ENCODE measurements at regions not wholly inside any gene's neighbourhood (a gene's known extent, or its start where the extent isn't known, plus 50 kb on each side); places are given as distances from the start of the nearest gene placed in this dataset.
A peak's percentile ranks its signal among the peaks of the same experiment; 100 is the strongest.

DNA sequence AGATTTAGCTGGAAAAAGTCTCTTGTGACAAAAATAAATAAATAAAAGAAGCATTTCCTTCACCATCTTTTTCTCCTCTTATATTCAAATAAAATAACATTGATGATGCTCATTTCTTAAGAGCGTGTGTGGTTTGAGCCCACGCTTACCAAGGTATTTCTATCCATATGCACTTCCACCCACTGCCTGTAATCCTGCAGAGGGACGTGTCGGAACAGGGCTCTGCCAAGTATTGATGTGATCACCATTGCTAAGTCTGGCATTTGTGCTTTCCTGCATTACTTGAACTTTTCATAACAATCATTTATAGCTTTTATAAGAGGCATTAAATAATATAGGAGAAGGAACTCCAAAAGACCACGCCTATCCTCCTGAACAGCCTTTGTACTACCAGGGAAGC, 107.6 kb downstream of the SHANK2 start:
- ChIA-PET POLR2A (ENCODE audit: partially characterized antibody) (no interaction called here), CTCF (ENCODE audit: partially characterized antibody) (no interaction called here)
- no peak for DNase-seq
- H3K27ac ChIP-seq (ENCODE audit: low read depth, low read length), result no peak overlapping the region
- peaks cover 1 to 13% of the 10 kb centered on the region in 2 donors for H3K27me3 Mint-ChIP-seq
- H3K9me3 ChIP-seq (ENCODE audit: control insufficient read depth in 1 of 2, low read length in 2 of 2), result no peaks in the 10 kb centered on the region
- no peak overlapping the region for H3K4me3 ChIP-seq (ENCODE audit: low read length in 2 of 2)
- H3K27me3 ChIP-seq (ENCODE audit: insufficient read depth, low read length), result no peaks in the 10 kb centered on the region
- no peaks in the 10 kb centered on the region for H3K4me1 ChIP-seq (ENCODE audit: insufficient read depth, low read length)
- intact Hi-C loops (cut with micrococcal nuclease), result no loop called here
- no peaks in the 10 kb centered on the region for H3K36me3 ChIP-seq (ENCODE audit: insufficient read depth, low read length)
- no peaks in the 10 kb centered on the region for H3K36me3 Mint-ChIP-seq
- peaks cover 0 to 10% (median 0%) of the 10 kb centered on the region in 8 donors for H3K9me3 Mint-ChIP-seq
- no peak overlapping the region for H3K27ac Mint-ChIP-seq
- no peaks in the 10 kb centered on the region for H3K4me1 Mint-ChIP-seq
- no peak overlapping the region for H3K4me3 Mint-ChIP-seq

DNA sequence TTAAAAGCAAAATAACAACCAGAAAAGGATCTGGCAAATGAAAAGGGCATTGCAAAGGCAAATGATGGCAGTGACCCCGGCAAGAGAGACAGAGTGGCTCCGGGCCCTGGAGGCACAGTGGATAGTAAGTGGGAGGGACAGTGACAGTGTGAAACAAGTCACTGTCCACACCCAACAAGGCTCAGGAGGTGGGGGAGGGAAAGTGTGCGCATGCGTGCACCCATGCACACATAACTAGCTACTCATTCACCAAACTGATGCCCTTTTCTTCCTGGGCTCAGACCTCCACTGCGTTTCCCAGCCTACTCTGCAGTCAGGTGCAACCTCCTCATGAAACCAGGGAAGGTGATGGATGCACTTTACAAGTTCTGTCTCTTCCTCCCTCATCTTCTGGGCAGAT, 108.4 kb downstream of the SHANK2 start:
- Histone ChIP-seq H3K36me3 (ENCODE audit: insufficient read depth, low read length) (no peaks in the 10 kb centered on the region), H3K27me3 (ENCODE audit: insufficient read depth, low read length) (no peaks in the 10 kb centered on the region), H3K9me3 (ENCODE audit: control insufficient read depth in 1 of 2, low read length in 2 of 2) (no peaks in the 10 kb centered on the region), H3K27ac (ENCODE audit: low read depth, low read length) (no peak overlapping the region), H3K4me3 (ENCODE audit: low read length in 2 of 2) (no peak overlapping the region), H3K4me1 (ENCODE audit: insufficient read depth, low read length) (no peaks in the 10 kb centered on the region)
- H3K27ac Mint-ChIP-seq, result no peak overlapping the region
- H3K36me3 Mint-ChIP-seq, result no peaks in the 10 kb centered on the region
- H3K9me3 Mint-ChIP-seq, result peaks cover 0 to 8% (median 0%) of the 10 kb centered on the region in 8 donors
- intact Hi-C loops (cut with micrococcal nuclease), result no loop called here
- no peaks in the 10 kb centered on the region for H3K4me1 Mint-ChIP-seq
- ChIA-PET POLR2A (ENCODE audit: partially characterized antibody) (no interaction called here), CTCF (ENCODE audit: partially characterized antibody) (no interaction called here)
- no peak for DNase-seq
- peaks cover 0 to 13% of the 10 kb centered on the region in 2 donors for H3K27me3 Mint-ChIP-seq
- no peak overlapping the region for H3K4me3 Mint-ChIP-seq

DNA sequence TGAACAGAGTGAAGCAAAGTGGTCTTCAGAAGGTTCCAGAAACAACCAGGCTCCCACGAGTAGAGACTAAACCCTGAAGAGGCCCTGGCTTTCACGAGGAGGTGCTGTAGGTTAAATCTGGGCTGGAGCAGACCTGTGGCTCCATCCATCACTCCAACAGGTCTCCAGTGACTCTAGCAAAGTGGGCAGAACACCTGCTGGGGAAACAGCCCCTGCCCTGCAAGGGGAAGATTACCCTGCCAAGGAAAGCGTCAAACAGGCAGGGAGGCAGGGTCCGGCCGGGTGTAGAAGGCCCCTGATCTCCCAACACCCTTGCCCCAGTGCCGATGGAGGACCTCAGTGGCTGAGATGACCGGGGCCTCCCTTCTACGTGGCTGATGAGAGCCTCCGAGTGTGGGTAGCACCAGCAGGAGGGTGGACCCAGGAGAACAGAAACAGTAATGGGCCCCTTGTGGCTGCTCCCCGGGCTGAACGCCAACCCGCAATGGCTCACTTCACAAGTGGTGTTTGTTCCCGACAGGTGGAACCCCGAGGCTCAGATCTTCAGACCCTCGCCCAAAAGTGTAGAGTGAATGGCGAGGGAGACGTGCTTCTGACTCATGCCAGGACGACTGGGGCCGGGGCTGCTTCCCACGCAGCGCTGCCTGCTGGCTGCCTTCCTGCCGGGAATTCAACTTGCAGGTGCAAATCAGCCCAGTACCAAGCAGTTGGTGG, 112.0 kb downstream of the SHANK2 start:
- ChIA-PET CTCF (ENCODE audit: partially characterized antibody) (no interaction called here), POLR2A (ENCODE audit: partially characterized antibody) (no interaction called here)
- Histone ChIP-seq H3K9me3 (ENCODE audit: control insufficient read depth in 1 of 2, low read length in 2 of 2) (no peaks in the 10 kb centered on the region), H3K27ac (ENCODE audit: low read depth, low read length) (no peak overlapping the region), H3K4me3 (ENCODE audit: low read length in 2 of 2) (no peak overlapping the region), H3K27me3 (ENCODE audit: insufficient read depth, low read length) (no peaks in the 10 kb centered on the region), H3K36me3 (ENCODE audit: insufficient read depth, low read length) (no peaks in the 10 kb centered on the region), H3K4me1 (ENCODE audit: insufficient read depth, low read length) (no peaks in the 10 kb centered on the region)
- Mint-ChIP-seq H3K36me3 (no peaks in the 10 kb centered on the region), H3K9me3 (peaks cover 0 to 3% (median 0%) of the 10 kb centered on the region in 8 donors), H3K4me3 (no peak overlapping the region), H3K27me3 (peaks cover 0 to 8% of the 10 kb centered on the region in 2 donors), H3K27ac (no peak overlapping the region), H3K4me1 (no peaks in the 10 kb centered on the region)
- intact Hi-C loops (cut with micrococcal nuclease), result no loop called here
- DNase-seq, result no peak

DNA sequence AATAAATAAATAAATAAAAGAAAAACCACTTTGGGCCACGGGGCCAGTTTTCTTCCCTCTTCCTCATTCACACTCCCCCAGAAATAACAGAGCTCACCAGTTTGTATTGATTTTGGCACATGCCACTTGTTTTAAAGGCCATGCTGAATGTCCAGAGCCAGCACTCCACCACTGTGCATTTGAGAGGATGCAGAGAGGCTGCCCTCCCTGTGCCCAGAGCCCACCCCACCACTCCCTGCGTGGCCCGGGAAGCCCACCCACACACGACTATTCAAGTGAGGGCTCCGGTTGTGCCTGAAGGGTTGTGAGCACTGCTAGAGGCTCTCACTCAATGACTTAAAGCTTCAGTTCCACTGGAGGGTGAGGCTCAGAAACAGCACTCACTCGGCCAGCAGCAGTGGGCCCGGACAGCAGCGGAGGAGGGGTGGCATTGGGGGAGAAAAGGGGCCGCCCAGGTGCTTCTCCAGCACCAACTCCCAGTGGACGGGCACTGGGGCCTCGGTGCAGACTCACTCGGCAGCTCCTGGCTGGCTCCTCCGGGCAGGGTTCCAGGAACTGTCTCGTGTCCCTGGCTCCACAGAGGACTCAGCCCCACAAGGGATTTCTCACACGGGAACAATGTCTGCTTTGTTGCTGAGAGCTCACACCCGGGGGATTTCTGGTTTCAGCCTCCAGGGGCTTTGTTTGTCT, 112.7 kb downstream of the SHANK2 start:
- ChIA-PET CTCF (ENCODE audit: partially characterized antibody) (no interaction called here), POLR2A (ENCODE audit: partially characterized antibody) (no interaction called here)
- H3K4me1 Mint-ChIP-seq, result no peaks in the 10 kb centered on the region
- peaks cover 0 to 11% of the 10 kb centered on the region in 2 donors for H3K27me3 Mint-ChIP-seq
- no peaks in the 10 kb centered on the region for H3K36me3 ChIP-seq (ENCODE audit: insufficient read depth, low read length)
- no peak overlapping the region for H3K4me3 Mint-ChIP-seq
- peaks cover 0 to 3% (median 0%) of the 10 kb centered on the region in 8 donors for H3K9me3 Mint-ChIP-seq
- intact Hi-C loops (cut with micrococcal nuclease), result no loop called here
- H3K4me3 ChIP-seq (ENCODE audit: low read length in 2 of 2), result no peak overlapping the region
- no peak overlapping the region for H3K27ac Mint-ChIP-seq
- no peaks in the 10 kb centered on the region for H3K9me3 ChIP-seq (ENCODE audit: control insufficient read depth in 1 of 2, low read length in 2 of 2)
- DNase-seq, result no peak
- no peaks in the 10 kb centered on the region for H3K27me3 ChIP-seq (ENCODE audit: insufficient read depth, low read length)
- no peaks in the 10 kb centered on the region for H3K4me1 ChIP-seq (ENCODE audit: insufficient read depth, low read length)
- no peak overlapping the region for H3K27ac ChIP-seq (ENCODE audit: low read depth, low read length)
- no peaks in the 10 kb centered on the region for H3K36me3 Mint-ChIP-seq

DNA sequence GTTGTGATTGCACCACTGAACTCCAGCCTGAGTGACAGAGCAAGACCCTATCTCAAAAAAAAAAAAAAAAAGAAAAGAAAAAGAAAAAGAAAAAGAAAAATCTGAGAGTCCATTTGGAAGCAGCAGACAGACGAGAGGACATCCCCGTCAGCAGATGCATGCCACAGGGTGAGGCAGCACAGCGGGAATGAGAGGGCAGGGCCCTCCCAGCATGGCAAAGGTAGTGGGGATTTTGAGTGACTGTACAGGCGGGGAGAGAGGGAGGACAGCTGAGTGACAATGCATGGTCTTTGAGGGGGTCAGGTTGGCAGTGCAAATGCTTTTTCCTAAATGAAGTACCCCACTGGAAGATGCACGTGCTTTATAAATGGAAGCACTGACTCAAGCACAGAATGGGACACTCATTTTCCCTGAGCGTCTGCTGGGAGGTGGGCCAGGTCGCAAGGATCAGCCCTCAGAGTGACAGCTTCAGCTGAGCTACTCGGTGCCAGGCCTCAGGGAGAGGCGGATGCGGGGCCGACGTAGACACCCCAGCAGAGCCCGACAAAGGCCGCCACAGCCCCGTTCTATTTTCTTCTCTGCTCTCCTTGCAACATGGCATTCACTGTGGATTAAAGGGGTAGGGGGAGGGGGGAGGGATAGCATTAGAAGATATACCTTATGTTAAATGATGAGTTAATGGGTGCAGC, 113.5 kb downstream of the SHANK2 start:
- CTCF ChIA-PET (ENCODE audit: partially characterized antibody), result interaction anchor here (0.7 kb wide), 1 partner anchor 287 kb away, joined by 4 read pairs; no protein-coding TSS in a partner anchor
- H3K36me3 Mint-ChIP-seq, result no peaks in the 10 kb centered on the region

DNA sequence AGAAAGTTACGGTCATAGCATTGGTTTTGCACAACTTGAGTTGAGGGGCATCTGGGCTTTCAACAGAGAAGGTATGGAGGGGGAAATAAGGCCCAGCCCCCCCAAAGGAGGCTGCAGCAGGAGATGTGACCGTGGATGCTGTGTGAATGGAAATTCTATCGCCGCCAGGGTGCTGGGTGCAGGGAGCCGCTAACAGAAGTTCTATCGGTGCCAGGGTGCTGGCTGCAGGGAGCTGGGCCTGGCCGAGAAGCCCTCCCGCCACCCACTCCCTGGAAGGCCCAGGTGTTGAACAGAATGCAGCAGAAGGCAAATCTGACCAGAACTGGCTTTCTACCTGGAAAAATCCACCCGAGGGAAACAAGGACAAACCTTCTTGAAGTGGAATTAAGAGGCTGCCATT, 115.0 kb downstream of the SHANK2 start:
- Mint-ChIP-seq H3K36me3 (no peaks in the 10 kb centered on the region), H3K4me3 (no peak overlapping the region), H3K4me1 (no peaks in the 10 kb centered on the region), H3K9me3 (peaks cover 0 to 3% (median 0%) of the 10 kb centered on the region in 8 donors), H3K27ac (no peak overlapping the region), H3K27me3 (peaks cover 0 to 11% of the 10 kb centered on the region in 2 donors)
- H3K27ac ChIP-seq (ENCODE audit: low read depth, low read length), result no peak overlapping the region
- DNase-seq, result no peak
- H3K4me3 ChIP-seq (ENCODE audit: low read length in 2 of 2), result no peak overlapping the region
- H3K27me3 ChIP-seq (ENCODE audit: insufficient read depth, low read length), result no peaks in the 10 kb centered on the region
- H3K4me1 ChIP-seq (ENCODE audit: insufficient read depth, low read length), result no peaks in the 10 kb centered on the region
- H3K9me3 ChIP-seq (ENCODE audit: control insufficient read depth in 1 of 2, low read length in 2 of 2), result no peaks in the 10 kb centered on the region
- ChIA-PET CTCF (ENCODE audit: partially characterized antibody) (no interaction called here), POLR2A (ENCODE audit: partially characterized antibody) (no interaction called here)
- intact Hi-C loops (cut with micrococcal nuclease), result no loop called here
- no peaks in the 10 kb centered on the region for H3K36me3 ChIP-seq (ENCODE audit: insufficient read depth, low read length)

More for the DNA sequence above, 113.5 kb downstream of the SHANK2 start:
- Histone ChIP-seq H3K9me3 (ENCODE audit: control insufficient read depth in 1 of 2, low read length in 2 of 2) (no peaks in the 10 kb centered on the region), H3K4me3 (ENCODE audit: low read length in 2 of 2) (no peak overlapping the region), H3K36me3 (ENCODE audit: insufficient read depth, low read length) (no peaks in the 10 kb centered on the region), H3K27ac (ENCODE audit: low read depth, low read length) (no peak overlapping the region), H3K4me1 (ENCODE audit: insufficient read depth, low read length) (no peaks in the 10 kb centered on the region), H3K27me3 (ENCODE audit: insufficient read depth, low read length) (no peaks in the 10 kb centered on the region)
- POLR2A ChIA-PET (ENCODE audit: partially characterized antibody), result no interaction called here
- DNase-seq, result no peak
- Mint-ChIP-seq H3K9me3 (peaks cover 0 to 3% (median 0%) of the 10 kb centered on the region in 8 donors), H3K4me1 (no peaks in the 10 kb centered on the region), H3K27me3 (peaks cover 0 to 11% of the 10 kb centered on the region in 2 donors), H3K27ac (no peak overlapping the region), H3K4me3 (peak overlapping the region in 1 of 8 donors; percentile 22)
- intact Hi-C loops (cut with micrococcal nuclease), result no loop called here

DNA sequence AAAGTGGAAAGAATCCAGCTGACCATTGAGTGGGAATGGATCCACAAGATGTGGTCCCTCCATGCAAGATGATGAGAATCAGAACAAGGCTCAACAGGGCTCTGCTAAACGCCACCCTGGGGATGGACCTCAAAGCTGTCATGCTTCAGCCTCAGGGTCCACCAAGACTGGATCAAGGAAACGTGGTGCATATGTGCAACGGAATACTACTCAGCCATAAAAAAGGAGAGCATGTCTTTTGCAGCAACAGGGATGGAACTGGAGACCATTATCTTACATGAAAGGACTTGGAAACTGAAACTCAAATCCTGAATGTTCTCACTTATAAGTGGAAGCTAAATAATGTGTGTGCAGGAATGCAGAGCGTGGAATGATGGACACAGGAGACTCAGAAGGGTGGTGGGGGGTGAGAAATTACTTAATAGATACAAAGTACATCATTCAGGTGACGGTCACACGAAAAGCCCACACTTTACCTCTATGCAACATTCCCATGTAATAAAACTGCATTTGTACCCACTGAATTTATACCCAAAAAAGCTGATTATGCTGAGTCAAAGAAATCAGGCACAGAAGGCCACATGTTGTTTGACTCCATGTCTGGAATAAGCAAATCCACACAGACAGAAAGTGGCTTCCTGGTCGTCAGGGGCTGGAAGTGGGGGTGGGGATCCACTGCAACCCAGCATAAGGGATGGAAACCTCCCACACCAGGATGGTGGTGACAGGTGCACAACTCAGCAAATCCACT, 116.1 kb downstream of the SHANK2 start:
- no peaks in the 10 kb centered on the region for H3K9me3 ChIP-seq (ENCODE audit: control insufficient read depth in 1 of 2, low read length in 2 of 2)
- ChIA-PET CTCF (ENCODE audit: partially characterized antibody) (no interaction called here), POLR2A (ENCODE audit: partially characterized antibody) (no interaction called here)
- Mint-ChIP-seq H3K4me3 (no peak overlapping the region), H3K27me3 (peaks cover 0 to 6% of the 10 kb centered on the region in 2 donors), H3K36me3 (no peaks in the 10 kb centered on the region), H3K27ac (no peak overlapping the region), H3K9me3 (peaks cover 0 to 3% (median 0%) of the 10 kb centered on the region in 8 donors), H3K4me1 (no peaks in the 10 kb centered on the region)
- no peak overlapping the region for H3K4me3 ChIP-seq (ENCODE audit: low read length in 2 of 2)
- no peaks in the 10 kb centered on the region for H3K4me1 ChIP-seq (ENCODE audit: insufficient read depth, low read length)
- DNase-seq, result no peak
- H3K27ac ChIP-seq (ENCODE audit: low read depth, low read length), result no peak overlapping the region
- no peaks in the 10 kb centered on the region for H3K36me3 ChIP-seq (ENCODE audit: insufficient read depth, low read length)
- H3K27me3 ChIP-seq (ENCODE audit: insufficient read depth, low read length), result no peaks in the 10 kb centered on the region
- intact Hi-C loops (cut with micrococcal nuclease), result no loop called here

All from CD4-positive, alpha-beta memory T cell (primary cell).